ENCODE measurements at regions not wholly inside any gene's neighbourhood (a gene's known extent, or its start where the extent isn't known, plus 50 kb on each side); places are given as distances from the start of the nearest gene placed in this dataset.
A peak's percentile ranks its signal among the peaks of the same experiment; 100 is the strongest.

GRCh38 chr2:226059961-226060627 lies 660.6 kb downstream of the NYAP2 start:
- no peak for DNase-seq

GRCh38 chr2:226057914-226058313 lies 658.4 kb downstream of the NYAP2 start:
- peak; percentile 1 for DNase-seq

GRCh38 chr2:226057365-226057764 lies 657.9 kb downstream of the NYAP2 start:
- no peak for DNase-seq

DNA sequence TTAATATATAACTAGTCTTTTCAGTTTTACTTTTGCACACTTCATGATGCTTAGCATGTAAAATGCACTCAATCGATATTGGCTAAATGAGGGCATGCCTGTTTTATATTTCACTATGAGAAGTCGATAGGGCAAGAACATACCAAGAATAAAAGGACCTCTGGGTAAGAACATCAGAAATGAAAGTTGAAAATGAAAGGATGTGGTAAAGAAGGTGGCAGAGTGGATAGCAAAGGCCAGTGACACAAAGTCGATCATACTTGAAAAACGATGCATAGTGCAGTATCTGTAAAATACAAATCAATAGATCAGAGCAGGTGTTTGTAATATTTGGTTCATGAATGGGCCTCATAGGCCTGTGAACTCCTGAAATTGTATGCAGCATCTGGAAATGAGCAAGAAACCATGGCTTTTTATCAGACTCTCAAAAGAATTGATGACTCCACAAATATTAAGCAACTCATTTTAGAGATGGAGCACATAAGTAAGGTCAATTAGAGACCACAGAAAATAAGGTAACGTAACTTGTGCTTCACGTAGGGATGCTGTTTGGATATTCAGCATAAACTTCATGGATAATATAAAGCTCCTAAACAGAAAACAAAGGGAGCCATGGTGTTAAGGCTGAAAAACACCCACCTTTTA lies 653.4 kb downstream of the NYAP2 start:
- DNase-seq: no peak

DNA sequence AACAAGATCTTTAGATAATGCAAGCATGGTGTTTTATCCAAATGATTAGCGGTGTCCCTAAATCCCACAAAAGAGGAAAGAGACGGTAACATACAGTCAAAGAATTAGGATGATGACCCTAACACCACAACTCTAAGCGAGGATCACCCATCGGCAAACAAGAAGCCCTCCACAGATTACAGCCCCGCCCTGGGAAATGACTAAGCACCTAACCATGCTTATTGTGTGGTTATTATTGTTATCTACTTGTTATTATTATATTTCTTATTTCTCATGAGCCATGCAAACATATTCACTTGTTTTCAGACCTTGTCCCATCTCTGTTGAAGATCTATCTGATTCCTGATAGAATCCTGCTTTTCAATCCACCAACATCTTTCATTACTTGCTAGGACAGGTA lies 651.3 kb downstream of the NYAP2 start:
- no peak for DNase-seq

- no peak for DNase-seq
These were observed 649.1 kb downstream of the NYAP2 start for GRCh38 chr2:226048611-226049010.

- DNase-seq: no peak
These were observed 645.6 kb downstream of the NYAP2 start for GRCh38 chr2:226045080-226045479.

- no peak for DNase-seq
These were observed 640.9 kb downstream of the NYAP2 start for GRCh38 chr2:226040344-226040900.

DNA sequence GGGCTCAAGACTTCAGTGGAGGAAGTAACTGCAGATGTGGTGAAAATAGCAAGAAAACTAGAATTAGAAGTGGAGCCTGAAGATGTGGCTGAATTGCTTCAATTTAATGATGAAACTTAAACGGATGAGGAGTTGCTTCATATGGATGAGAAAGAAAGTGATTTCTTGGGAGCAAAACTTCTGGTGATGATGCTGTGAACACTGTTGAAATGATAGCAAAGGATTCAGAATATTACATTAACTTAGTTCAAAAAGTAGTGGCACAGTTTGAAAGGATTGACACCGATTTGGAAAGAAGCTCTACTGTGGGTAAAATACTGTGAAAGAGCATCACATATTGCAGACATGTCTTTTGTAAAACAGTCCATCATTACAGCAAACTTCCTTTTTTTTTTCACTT lies 638.0 kb downstream of the NYAP2 start:
- DNase-seq: no peak

DNA sequence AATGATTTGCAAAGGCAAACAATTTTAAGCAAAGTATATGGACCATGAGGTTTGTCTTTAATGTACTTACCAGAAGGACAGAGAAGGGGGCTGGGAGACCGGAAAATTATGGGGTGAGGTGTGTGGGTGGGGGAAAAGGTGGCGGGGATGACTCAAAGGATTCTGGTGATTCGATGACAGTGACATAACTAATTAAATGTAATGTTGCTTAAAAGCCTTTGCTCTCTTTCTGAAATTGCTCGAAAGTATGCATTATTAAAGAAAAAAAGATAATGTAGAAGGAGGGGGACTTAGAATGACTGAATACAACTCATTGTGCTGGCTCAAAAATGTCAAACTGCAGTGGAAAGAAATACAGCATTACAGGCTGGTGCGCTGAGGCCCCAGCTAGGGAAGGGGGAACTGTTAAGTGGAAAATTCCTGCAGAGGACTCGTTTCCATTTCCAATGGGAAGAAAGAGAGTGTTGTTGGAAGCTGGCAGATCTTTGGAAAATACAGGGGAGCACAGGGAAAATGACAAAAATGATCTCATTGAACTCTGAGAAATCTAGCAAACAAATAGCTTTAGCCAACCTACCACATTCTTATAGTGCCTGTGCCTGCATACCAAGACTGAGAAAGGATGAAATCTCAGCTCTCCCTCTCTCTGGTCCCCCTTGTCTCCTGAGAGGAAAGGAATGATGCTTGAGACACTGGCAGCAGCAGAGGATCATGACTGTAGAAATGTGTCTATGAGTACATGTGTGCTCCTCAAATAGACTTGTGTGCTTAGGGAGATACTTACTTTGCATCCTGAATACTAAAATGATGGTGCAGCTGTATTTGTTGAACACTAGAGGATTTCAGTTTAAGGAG lies 632.4 kb downstream of the NYAP2 start:
- no peak for DNase-seq

DNA sequence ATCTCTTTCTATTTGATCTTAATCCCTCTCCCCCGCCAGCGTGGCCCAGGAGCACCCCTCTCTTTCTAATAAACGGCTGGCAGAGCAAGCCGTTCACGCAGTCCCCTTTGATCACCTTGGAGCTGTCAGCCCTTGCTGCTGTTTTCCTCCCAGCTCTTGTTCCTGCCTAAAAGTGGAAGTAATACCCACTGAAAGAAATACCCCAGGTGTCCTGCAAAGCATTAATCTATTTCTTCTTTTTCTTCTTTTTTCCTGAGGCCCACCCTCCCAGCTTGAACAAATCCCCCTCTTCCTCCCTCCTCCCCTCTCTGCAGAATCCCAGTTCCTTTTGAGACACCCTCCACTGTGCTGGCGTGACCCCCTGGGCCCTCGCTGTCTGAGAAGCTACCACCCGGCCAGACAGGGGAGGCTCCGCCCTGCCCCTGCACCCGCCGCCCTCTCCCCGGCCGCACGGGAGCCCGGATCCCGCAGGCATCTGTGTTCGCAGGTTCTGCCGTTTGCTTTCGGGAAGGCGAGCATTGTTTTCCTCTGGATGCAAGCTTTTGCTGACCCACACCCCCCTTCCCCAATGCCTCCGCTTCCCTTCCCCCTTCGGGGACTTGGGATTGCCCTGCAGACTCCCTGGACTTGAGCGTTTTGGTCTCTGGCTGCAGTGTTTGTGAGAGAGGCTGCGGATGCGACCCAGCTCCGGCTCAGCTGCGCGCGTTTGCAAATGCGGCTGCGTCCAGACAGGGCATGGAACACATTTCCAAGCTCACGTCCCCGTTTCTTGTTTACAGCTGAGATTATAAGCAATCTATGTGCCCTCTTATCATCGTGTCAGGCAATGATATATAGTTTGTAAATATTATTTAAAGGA lies 631.5 kb downstream of the NYAP2 start:
- peak; percentile 7 for DNase-seq

GRCh38 chr2:226030369-226030768 lies 630.9 kb downstream of the NYAP2 start:
- no peak for DNase-seq

GRCh38 chr2:226023946-226024345 lies 624.4 kb downstream of the NYAP2 start:
- no peak for DNase-seq

- no peak for DNase-seq
These were observed 623.9 kb downstream of the NYAP2 start for GRCh38 chr2:226023383-226023782.

DNA sequence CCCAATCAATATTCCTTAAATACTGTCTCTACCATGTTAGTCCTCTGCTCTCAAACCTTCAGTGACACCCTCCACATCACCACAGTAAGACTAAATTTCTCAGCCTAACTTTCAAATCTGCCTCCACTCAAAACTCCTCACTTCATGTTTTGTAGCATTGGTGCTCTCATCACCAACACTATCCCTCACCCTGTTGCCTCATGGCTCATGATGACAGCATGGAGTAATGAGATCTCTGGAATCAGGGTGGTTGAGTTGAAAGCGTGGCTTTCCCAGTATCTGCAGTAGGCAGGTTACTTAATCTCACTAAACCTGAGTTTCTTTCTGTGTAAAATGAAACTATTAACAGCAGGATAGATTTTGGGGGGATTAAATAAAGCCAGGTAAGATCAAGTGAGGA lies 621.4 kb downstream of the NYAP2 start:
- DNase-seq: no peak

DNA sequence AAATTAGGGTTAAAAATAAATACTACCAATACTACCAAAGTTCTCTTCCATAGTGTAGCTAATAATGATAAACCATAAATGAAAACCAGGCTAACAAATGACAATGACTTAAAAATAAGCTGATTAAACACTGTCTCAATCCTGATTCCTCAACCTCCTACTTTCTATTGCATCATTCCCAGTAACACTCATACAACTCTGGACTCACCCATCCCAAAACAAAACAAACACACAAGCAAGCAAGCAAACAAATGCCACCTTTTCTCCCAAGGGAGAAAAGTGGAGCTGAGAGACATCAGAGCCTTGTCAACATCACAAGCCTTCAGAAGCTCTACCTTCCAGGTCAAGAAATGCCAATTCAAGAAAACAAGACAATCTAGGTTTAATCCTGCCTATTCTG lies 620.7 kb downstream of the NYAP2 start:
- DNase-seq: no peak

GRCh38 chr2:226018641-226019040 lies 619.1 kb downstream of the NYAP2 start:
- DNase-seq: no peak

GRCh38 chr2:226017537-226017936 lies 618.0 kb downstream of the NYAP2 start:
- no peak for DNase-seq

- no peak for DNase-seq
These were observed 617.6 kb downstream of the NYAP2 start for GRCh38 chr2:226017107-226017506.

DNA sequence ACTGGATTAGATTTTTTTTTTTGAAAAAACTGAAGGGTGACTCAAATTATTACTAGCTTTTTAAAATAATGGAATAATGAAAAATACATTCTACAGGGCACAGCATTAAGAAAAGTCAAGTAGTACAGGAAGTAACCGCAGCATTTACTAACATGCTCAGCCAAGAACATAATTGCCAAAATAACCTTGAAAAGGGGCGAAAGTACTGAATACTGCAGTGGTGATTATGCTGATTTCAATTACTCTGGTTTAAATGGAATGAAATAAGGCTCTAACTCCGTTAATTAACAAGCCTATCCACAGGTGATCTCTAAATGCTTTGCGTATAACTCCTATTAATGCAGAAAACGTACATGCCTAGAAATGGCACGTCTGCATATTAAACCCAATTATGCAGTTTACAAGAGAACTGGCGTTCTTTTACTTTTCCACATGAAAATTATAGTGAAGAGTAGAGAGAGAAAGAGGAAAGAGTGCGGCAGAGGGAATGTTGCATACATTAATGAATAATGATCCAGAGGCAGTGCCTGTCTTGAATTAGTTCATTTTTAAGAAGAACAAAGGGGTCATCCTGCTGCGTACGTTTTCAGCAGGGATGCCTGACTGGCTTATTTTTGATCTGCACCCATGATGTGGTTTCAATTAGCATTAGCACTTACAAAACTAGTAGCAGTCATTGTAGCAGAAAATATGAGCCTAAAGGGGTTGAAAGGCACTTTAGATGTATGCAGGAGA lies 612.4 kb downstream of the NYAP2 start:
- no peak for DNase-seq

- DNase-seq: peak; percentile 25
These were observed 602.9 kb downstream of the NYAP2 start for GRCh38 chr2:226002438-226002837.

- no peak for DNase-seq
These were observed 602.2 kb downstream of the NYAP2 start for GRCh38 chr2:226001716-226002115.

Measured in CD4-positive, alpha-beta T cell treated with Interferon gamma for 1 hour (primary cell).